ENCODE measurements at regions not wholly inside any gene's neighbourhood (a gene's known extent, or its start where the extent isn't known, plus 50 kb on each side); places are given as distances from the start of the nearest gene placed in this dataset.

DNA sequence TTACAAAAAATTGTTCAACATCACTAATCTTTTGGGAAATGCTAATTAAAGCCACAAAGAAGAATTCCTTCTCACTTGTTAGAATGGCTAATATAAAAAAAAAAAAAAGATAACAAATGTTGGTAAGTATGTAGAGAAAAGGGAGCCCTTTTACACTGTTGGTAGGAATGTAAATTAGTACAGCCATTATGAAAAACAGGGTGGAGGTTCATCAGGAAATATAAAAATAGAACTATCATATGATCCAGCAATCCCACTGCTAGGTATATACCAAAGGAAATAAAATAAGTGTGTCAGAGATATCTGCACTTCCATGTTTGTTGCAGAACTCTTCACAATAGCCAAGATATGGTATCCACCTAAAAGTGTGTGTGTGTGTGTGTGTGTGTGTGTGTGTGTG, 83.5 kb upstream of the RGMB start:
- TF ChIP-seq, protein P1, sequence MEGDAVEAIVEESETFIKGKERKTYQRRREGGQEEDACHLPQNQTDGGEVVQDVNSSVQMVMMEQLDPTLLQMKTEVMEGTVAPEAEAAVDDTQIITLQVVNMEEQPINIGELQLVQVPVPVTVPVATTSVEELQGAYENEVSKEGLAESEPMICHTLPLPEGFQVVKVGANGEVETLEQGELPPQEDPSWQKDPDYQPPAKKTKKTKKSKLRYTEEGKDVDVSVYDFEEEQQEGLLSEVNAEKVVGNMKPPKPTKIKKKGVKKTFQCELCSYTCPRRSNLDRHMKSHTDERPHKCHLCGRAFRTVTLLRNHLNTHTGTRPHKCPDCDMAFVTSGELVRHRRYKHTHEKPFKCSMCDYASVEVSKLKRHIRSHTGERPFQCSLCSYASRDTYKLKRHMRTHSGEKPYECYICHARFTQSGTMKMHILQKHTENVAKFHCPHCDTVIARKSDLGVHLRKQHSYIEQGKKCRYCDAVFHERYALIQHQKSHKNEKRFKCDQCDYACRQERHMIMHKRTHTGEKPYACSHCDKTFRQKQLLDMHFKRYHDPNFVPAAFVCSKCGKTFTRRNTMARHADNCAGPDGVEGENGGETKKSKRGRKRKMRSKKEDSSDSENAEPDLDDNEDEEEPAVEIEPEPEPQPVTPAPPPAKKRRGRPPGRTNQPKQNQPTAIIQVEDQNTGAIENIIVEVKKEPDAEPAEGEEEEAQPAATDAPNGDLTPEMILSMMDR (IDR thresholded peaks at IDR 0.05), result no peak
- TF ChIP-seq POLR2A (IDR thresholded peaks at IDR 0.05; ENCODE audit: low read depth) (no peak), POLR2AphosphoS5 (IDR thresholded peaks at IDR 0.05) (no peak), EP300 (IDR thresholded peaks at IDR 0.05) (no peak)
